B cell (primary cell): ENCODE measurements at regions not wholly inside any gene's neighbourhood (a gene's known extent, or its start where the extent isn't known, plus 50 kb on each side); places are given as distances from the start of the nearest gene placed in this dataset.

Experiments
- ATAC-seq: fragments of 200-7000 bp; cut with Tn5 transposase; one replicate; pipeline ENCODE4 v1.10.0; 2021; ENCODE audit warnings: low read depth, mild to moderate bottlenecking, moderate number of reproducible peaks, moderate library complexity
- CTCF ChIA-PET: fragments of 350-600 bp; sonication (Branson Sonifier 250); formaldehyde crosslinking; loops from one replicate; lab custom pipeline; 2021; ENCODE audit warnings: antibody characterized with exemption, inconsistent platforms; lab: Charles Lee
- POLR2A ChIA-PET: fragments of 350-600 bp; sonication (Branson Sonifier 250); formaldehyde crosslinking; loops from one replicate; lab custom pipeline; 2021; ENCODE audit warnings: antibody characterized with exemption; lab: Charles Lee
- DNase-seq: peaks from one replicate; pipeline ENCODE4 v3.0.0; 2013
- H2AFZ ChIP-seq: 2 replicates; pipeline ENCODE4 v1.6.1; 2012; ENCODE audit warnings: mild to moderate bottlenecking, low read depth, low read length; ENCODE audit not compliant: insufficient read depth, poor library complexity, severe bottlenecking
- H3K27ac ChIP-seq, 2 donors: 1 replicate in 1 of 2; 2 replicates in 1 of 2; pipeline ENCODE4 v1.5.1; 2012 to 2013; ENCODE audit warnings: low read length in 2 of 2, mild to moderate bottlenecking in 2 of 2, moderate library complexity in 1 of 2
- H3K27me3 ChIP-seq, 4 experiments: fragments of 200-600 bp in 1 of 4; sonication (generic) in 1 of 4; replicated peaks in 1 of 4; 1 replicate in 2 of 4; 2 replicates in 2 of 4; pipeline versions ENCODE4 v1.6.1 to v1.7.0; 2013 to 2016; ENCODE audit warnings: low read length in 3 of 4, mild to moderate bottlenecking in 2 of 4, mixed read lengths in 1 of 4, moderate library complexity in 1 of 4; ENCODE audit not compliant: insufficient read depth in 4 of 4, control insufficient read depth in 3 of 4; ENCODE audit errors: control extremely low read depth in 1 of 4
- H3K36me3 ChIP-seq, 2 experiments: replicated peaks in 1 of 2; 1 replicate in 1 of 2; 2 replicates in 1 of 2; pipeline versions ENCODE4 v1.6.1 to v1.7.1; 2013; ENCODE audit warnings: low read length in 1 of 2; ENCODE audit not compliant: insufficient read depth in 2 of 2, control insufficient read depth in 1 of 2; ENCODE audit errors: control extremely low read depth in 1 of 2, extremely low read depth in 1 of 2
- H3K4me1 ChIP-seq, 2 donors: fragments of 200-600 bp in 1 of 2; sonication (generic) in 1 of 2; 1 replicate in 1 of 2; 2 replicates in 1 of 2; pipeline versions ENCODE4 v1.5.1 to v1.6.1; 2013 to 2017; ENCODE audit warnings: low read length in 2 of 2; ENCODE audit not compliant: control insufficient read depth in 2 of 2, insufficient read depth in 2 of 2
- H3K4me2 ChIP-seq: replicated peaks from 2 replicates; pipeline ENCODE3; 2012; ENCODE audit warnings: mild to moderate bottlenecking, low read depth, low read length; ENCODE audit not compliant: poor library complexity, severe bottlenecking
- H3K4me3 ChIP-seq, 5 experiments: fragments of 200-600 bp in 1 of 5; sonication (generic) in 1 of 5; 1 replicate in 3 of 5; 2 replicates in 2 of 5; pipeline versions ENCODE4 v1.5.1 to v1.7.0; 2011 to 2016; ENCODE audit warnings: low read length in 4 of 5, mild to moderate bottlenecking in 4 of 5, low read depth in 2 of 5, control low read depth in 1 of 5, moderate library complexity in 1 of 5; ENCODE audit not compliant: insufficient read depth in 1 of 5; ENCODE audit errors: control extremely low read depth in 1 of 5, extremely low read depth in 1 of 5
- H3K79me2 ChIP-seq: fragments of 200-600 bp; sonication (generic); one replicate; pipeline ENCODE4 v1.6.0; 2016; ENCODE audit warnings: low read length; ENCODE audit not compliant: control insufficient read depth, insufficient read depth
- H3K9ac ChIP-seq: fragments of 200-600 bp; sonication (generic); 2 replicates; pipeline ENCODE4 v1.6.1; 2017; ENCODE audit warnings: mild to moderate bottlenecking, low read length, moderate library complexity
- H3K9me3 ChIP-seq, 3 donors: one replicate each; pipeline versions ENCODE4 v1.6.1 to v1.7.1; 2013; ENCODE audit warnings: low read length in 2 of 3; ENCODE audit not compliant: control insufficient read depth in 2 of 3, insufficient read depth in 1 of 3; ENCODE audit errors: control extremely low read depth in 1 of 3
- H4K20me1 ChIP-seq: 2 replicates; pipeline ENCODE4 v1.6.0; 2012; ENCODE audit warnings: mild to moderate bottlenecking, low read length; ENCODE audit not compliant: insufficient read depth, control insufficient read depth, poor library complexity, severe bottlenecking
- H3K27ac Mint-ChIP-seq: one replicate; pipeline ENCODE4 v1.8.0; 2021; ENCODE audit warnings: mixed read lengths
- H3K27me3 Mint-ChIP-seq: one replicate; pipeline ENCODE4 v1.8.0; 2021; ENCODE audit warnings: mixed read lengths
- H3K4me1 Mint-ChIP-seq: one replicate; pipeline ENCODE4 v1.8.0; 2021; ENCODE audit warnings: mixed read lengths
- H3K4me3 Mint-ChIP-seq: one replicate; pipeline ENCODE4 v1.8.0; 2021; ENCODE audit warnings: mixed read lengths
- H3K9me3 Mint-ChIP-seq: one replicate; pipeline ENCODE4 v1.8.0; 2022; ENCODE audit warnings: mixed read lengths; ENCODE audit not compliant: insufficient read depth
- CTCF ChIP-seq: fragments of 200-600 bp; IDR thresholded peaks from one replicate; pipeline ENCODE4 v1.8.0; 2022; ENCODE audit warnings: antibody characterized with exemption, mild to moderate bottlenecking
- EZH2 ChIP-seq: IDR thresholded peaks from 2 replicates; pipeline ENCODE4 v1.6.1; 2012; ENCODE audit warnings: borderline replicate concordance, low read depth, mild to moderate bottlenecking, moderate library complexity, low read length; ENCODE audit not compliant: insufficient read depth, poor library complexity, severe bottlenecking
- WGBS: methylation state at CpG from one replicate; pipeline ENCODE4 v1.1.5; 2013; ENCODE audit warnings: missing lambda C conversion rate; ENCODE audit not compliant: insufficient coverage; 5-methylcytosine and 5-hydroxymethylcytosine counted together
- intact Hi-C: fragments of 100-400 bp; cut with micrococcal nuclease; formaldehyde crosslinking; loops from one replicate; pipeline ENCODE4 v1.10.0; 2022

GRCh38 chr14:85974602-85975001, 444.7 kb downstream of the FLRT2 start:
- Mint-ChIP-seq H3K4me3 (no peak overlapping the region), H3K9me3 (peaks cover 4% of the 10 kb centered on the region), H3K27me3 (no peaks in the 10 kb centered on the region), H3K27ac (no peak overlapping the region), H3K4me1 (peaks cover 7% of the 10 kb centered on the region)
- no peak for TF ChIP-seq CTCF
- no peak for TF ChIP-seq EZH2
- Histone ChIP-seq H2AFZ (no peak overlapping the region), H3K9me3 (peaks cover 1 to 10% (median 8%) of the 10 kb centered on the region in 3 donors), H3K4me1 (no peaks in the 10 kb centered on the region), H4K20me1 (no peaks in the 10 kb centered on the region), H3K4me3 (no peak overlapping the region), H3K4me2 (no peak overlapping the region), H3K9ac (no peak overlapping the region), H3K79me2 (no peaks in the 10 kb centered on the region), H3K27ac (no peak overlapping the region), H3K36me3 (no peaks in the 10 kb centered on the region), H3K27me3 (no peaks in the 10 kb centered on the region)
- DNase-seq (no peak), ATAC-seq (no peak)
- CTCF ChIA-PET = no interaction called here
- POLR2A ChIA-PET = no interaction called here
- WGBS = 81% methylated on average over 8 of the region's 8 CpGs
- intact Hi-C loops = no loop called here

- ATAC-seq = no peak
- H3K27me3 Mint-ChIP-seq = no peaks in the 10 kb centered on the region
Measured at GRCh38 chr14:85963486-85963885, 433.5 kb downstream of the FLRT2 start.

More at GRCh38 chr14:85963486-85963885, 433.5 kb downstream of the FLRT2 start:
- H3K9me3 Mint-ChIP-seq = peaks cover 3% of the 10 kb centered on the region
- no peak overlapping the region for H3K27ac Mint-ChIP-seq
- no peak for DNase-seq
- Histone ChIP-seq H3K4me3 (no peak overlapping the region), H3K79me2 (no peaks in the 10 kb centered on the region), H4K20me1 (no peaks in the 10 kb centered on the region), H3K9ac (no peak overlapping the region), H3K27me3 (no peaks in the 10 kb centered on the region), H3K4me2 (no peak overlapping the region), H3K9me3 (no peaks in the 10 kb centered on the region), H3K4me1 (no peaks in the 10 kb centered on the region), H3K27ac (no peak overlapping the region), H2AFZ (no peak overlapping the region), H3K36me3 (no peaks in the 10 kb centered on the region)
- ChIA-PET POLR2A (no interaction called here), CTCF (no interaction called here)
- H3K4me3 Mint-ChIP-seq = no peak overlapping the region
- H3K4me1 Mint-ChIP-seq = peaks cover 9% of the 10 kb centered on the region
- intact Hi-C loops = no loop called here
- TF ChIP-seq EZH2 = no peak
- no peak for TF ChIP-seq CTCF
